AG09309 (cell line): ENCODE measurements at regions not wholly inside any gene's neighbourhood (a gene's known extent, or its start where the extent isn't known, plus 50 kb on each side); places are given as distances from the start of the nearest gene placed in this dataset.

Experiments used
- DNase-seq: peaks from one replicate; pipeline ENCODE4 v3.0.0-alpha.2; 2010; ENCODE audit warnings: low read depth
- H3K4me3 ChIP-seq: 2 replicates; pipeline ENCODE4 v1.5.1; 2011; ENCODE audit warnings: mild to moderate bottlenecking, low read depth, low read length, moderate library complexity; ENCODE audit not compliant: control insufficient read depth
- TF ChIP-seq, protein P1 (sequence below): IDR thresholded peaks from 2 replicates; pipeline ENCODE4 v1.5.1; 2011; ENCODE audit warnings: mild to moderate bottlenecking, low read depth, low read length, inconsistent platforms; ENCODE audit not compliant: insufficient read depth, control insufficient read depth; ENCODE audit errors: missing control alignments

DNA sequence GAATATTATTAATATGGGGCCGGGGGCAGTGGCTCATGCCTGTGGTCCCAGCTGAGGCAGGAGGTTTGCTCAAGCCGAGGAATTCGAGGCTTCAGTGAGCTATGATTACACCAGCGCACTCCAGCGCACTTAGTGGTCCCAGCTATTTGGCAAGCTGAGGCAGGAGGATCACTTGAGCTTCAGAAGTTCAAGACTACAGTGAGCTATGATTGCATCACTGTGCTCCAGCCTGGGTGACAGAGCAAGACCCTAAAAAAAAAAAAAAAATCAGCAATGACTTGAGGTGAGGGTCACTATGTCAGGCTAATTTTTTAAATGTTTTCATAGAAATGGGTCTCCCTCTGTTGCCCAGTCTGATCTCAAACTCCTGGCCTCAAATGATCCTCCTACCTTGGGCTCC lies 243.4 kb downstream of the RBM19 start:
- TF ChIP-seq, protein P1, sequence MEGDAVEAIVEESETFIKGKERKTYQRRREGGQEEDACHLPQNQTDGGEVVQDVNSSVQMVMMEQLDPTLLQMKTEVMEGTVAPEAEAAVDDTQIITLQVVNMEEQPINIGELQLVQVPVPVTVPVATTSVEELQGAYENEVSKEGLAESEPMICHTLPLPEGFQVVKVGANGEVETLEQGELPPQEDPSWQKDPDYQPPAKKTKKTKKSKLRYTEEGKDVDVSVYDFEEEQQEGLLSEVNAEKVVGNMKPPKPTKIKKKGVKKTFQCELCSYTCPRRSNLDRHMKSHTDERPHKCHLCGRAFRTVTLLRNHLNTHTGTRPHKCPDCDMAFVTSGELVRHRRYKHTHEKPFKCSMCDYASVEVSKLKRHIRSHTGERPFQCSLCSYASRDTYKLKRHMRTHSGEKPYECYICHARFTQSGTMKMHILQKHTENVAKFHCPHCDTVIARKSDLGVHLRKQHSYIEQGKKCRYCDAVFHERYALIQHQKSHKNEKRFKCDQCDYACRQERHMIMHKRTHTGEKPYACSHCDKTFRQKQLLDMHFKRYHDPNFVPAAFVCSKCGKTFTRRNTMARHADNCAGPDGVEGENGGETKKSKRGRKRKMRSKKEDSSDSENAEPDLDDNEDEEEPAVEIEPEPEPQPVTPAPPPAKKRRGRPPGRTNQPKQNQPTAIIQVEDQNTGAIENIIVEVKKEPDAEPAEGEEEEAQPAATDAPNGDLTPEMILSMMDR, result no peak
- no peak for DNase-seq
- no peak overlapping the region for H3K4me3 ChIP-seq

- H3K4me3 ChIP-seq, result no peak overlapping the region
- TF ChIP-seq, protein P1, result no peak
- DNase-seq, result no peak
Measured at GRCh38 chr12:113720629-113721028, 245.5 kb downstream of the RBM19 start.

GRCh38 chr12:113719911-113720591 lies 246.1 kb downstream of the RBM19 start:
- DNase-seq, result no peak
- no peak overlapping the region for H3K4me3 ChIP-seq
- TF ChIP-seq, protein P1, result no peak

- no peak for DNase-seq
- TF ChIP-seq, protein P1, result no peak
Measured at GRCh38 chr12:113713156-113713555, 241.5 kb upstream of the LHX5 start.

GRCh38 chr12:113712481-113712880 lies 240.8 kb upstream of the LHX5 start:
- no peak overlapping the region for H3K4me3 ChIP-seq
- TF ChIP-seq, protein P1, result no peak
- no peak for DNase-seq

More at GRCh38 chr12:113713156-113713555, 241.5 kb upstream of the LHX5 start:
- no peak overlapping the region for H3K4me3 ChIP-seq

DNA sequence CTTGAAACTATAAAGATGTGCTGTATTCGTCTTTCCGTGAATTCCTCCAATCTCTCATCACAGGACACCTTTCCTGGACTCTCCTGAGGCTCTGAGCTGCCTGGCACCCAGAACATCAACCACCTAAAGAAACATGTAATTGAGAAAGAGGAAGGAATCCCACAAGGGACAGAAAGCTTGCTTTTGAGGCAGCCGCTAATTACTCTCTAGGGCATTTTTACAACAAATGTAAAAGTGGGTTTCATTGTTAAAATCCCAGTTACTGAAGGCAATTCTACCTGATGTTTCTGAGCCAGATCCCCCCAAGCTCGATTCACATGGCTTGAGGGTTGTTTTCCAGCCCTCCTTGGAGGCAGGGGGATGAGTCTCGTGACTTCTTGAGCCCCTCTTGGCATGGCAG lies 238.5 kb upstream of the LHX5 start:
- no peak overlapping the region for H3K4me3 ChIP-seq
- no peak for DNase-seq
- TF ChIP-seq, protein P1, result no peak
